ENCODE measurements at regions not wholly inside any gene's neighbourhood (a gene's known extent, or its start where the extent isn't known, plus 50 kb on each side); places are given as distances from the start of the nearest gene placed in this dataset.
"Not testable (repeated sequence)": the region's sequence is repeated elsewhere in the genome, so short reads cannot be mapped to it uniquely, and the experiment has no call there.

- TF ChIP-seq, protein P1, sequence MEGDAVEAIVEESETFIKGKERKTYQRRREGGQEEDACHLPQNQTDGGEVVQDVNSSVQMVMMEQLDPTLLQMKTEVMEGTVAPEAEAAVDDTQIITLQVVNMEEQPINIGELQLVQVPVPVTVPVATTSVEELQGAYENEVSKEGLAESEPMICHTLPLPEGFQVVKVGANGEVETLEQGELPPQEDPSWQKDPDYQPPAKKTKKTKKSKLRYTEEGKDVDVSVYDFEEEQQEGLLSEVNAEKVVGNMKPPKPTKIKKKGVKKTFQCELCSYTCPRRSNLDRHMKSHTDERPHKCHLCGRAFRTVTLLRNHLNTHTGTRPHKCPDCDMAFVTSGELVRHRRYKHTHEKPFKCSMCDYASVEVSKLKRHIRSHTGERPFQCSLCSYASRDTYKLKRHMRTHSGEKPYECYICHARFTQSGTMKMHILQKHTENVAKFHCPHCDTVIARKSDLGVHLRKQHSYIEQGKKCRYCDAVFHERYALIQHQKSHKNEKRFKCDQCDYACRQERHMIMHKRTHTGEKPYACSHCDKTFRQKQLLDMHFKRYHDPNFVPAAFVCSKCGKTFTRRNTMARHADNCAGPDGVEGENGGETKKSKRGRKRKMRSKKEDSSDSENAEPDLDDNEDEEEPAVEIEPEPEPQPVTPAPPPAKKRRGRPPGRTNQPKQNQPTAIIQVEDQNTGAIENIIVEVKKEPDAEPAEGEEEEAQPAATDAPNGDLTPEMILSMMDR (conservative IDR thresholded peaks at IDR 0.05): no peak
- H3K27ac ChIP-seq: no peak overlapping the region
Observed at GRCh38 chr12:102323799-102324198, 126.2 kb upstream of the PMCH start.

GRCh38 chr12:102322254-102322653, 124.6 kb upstream of the PMCH start:
- H3K27ac ChIP-seq: no peak overlapping the region
- TF ChIP-seq, protein P1 (conservative IDR thresholded peaks at IDR 0.05): no peak

DNA sequence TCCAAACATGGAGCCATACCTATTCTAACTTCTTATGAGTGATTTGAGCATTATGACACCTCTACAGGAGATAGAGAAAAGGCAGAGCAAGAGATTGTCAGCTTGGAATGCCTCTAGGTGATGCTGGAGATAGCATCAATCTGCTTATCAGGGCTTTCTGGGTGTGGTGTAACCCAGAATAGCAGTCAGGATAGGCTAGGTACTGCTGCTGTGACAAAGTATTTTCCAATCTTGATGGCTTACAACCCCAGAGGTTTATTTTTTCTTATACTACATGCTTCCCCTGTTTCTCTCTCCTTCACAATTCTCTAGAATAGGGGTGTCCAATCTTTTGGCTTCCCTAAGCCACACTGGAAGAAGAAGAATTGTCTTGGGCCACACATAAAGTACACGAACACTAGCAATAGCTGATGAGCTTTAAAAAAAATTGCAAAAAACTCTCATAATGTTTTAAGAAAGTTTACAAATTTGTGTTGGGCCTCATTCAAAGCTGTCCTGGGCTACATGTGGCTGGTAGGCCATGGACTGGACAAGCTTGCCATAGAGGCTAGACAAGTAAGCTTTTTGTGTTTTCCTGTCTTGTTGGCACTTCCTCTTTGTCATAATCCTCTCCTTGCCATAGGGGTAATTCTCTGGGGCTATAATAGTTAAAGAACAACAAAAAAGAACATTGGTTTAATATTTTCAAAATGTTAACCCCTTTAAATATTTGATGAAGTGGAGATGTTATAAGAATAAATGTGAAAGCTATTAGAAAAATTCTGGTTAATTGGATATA, 123.9 kb upstream of the PMCH start:
- TF ChIP-seq, protein P1 (conservative IDR thresholded peaks at IDR 0.05): no peak
- H3K27ac ChIP-seq: no peak overlapping the region

DNA sequence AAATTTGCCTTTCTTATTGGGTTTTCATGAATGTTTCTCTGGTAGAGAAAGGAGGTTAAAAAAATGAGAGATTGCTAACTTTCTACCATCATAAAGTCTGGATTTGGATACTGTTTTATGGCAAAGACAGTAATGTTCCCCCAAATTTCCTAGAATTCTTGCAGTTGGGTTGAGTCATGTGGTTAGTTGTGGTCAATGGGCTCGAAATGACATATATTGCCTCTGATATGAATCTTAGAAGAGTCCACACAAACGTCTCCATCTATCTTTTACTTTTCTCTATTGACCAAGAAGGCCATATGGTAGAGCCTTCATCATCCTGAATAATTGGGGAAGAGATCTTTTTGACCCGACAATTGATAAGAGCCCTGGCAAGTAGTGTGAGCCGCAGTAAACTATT, 119.5 kb upstream of the PMCH start:
- H3K27ac ChIP-seq: no peak overlapping the region
- TF ChIP-seq, protein P1 (conservative IDR thresholded peaks at IDR 0.05): no peak

DNA sequence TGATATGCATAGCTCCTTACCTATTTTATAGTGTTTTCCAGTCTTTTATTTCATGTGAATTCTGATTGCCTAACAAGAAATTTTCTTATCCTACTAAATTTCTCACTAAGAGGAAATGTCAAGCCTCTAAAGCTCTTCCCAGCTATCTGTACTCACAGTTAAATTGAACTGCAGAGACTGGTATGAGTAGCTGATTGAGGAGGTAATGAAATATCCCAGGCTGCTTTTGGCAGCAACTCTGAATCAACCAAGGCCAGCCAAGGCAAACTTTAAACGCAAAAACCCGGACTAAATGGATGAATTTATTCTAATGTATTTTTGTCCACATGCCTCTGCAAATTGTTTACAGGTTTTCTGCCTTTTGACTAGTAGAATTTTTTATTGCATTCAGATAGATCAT, 119.1 kb upstream of the PMCH start:
- H3K27ac ChIP-seq: no peak overlapping the region
- TF ChIP-seq, protein P1 (conservative IDR thresholded peaks at IDR 0.05): no peak

- TF ChIP-seq, protein P1 (conservative IDR thresholded peaks at IDR 0.05): no peak
Observed at GRCh38 chr12:102314821-102315220, 117.2 kb upstream of the PMCH start.

DNA sequence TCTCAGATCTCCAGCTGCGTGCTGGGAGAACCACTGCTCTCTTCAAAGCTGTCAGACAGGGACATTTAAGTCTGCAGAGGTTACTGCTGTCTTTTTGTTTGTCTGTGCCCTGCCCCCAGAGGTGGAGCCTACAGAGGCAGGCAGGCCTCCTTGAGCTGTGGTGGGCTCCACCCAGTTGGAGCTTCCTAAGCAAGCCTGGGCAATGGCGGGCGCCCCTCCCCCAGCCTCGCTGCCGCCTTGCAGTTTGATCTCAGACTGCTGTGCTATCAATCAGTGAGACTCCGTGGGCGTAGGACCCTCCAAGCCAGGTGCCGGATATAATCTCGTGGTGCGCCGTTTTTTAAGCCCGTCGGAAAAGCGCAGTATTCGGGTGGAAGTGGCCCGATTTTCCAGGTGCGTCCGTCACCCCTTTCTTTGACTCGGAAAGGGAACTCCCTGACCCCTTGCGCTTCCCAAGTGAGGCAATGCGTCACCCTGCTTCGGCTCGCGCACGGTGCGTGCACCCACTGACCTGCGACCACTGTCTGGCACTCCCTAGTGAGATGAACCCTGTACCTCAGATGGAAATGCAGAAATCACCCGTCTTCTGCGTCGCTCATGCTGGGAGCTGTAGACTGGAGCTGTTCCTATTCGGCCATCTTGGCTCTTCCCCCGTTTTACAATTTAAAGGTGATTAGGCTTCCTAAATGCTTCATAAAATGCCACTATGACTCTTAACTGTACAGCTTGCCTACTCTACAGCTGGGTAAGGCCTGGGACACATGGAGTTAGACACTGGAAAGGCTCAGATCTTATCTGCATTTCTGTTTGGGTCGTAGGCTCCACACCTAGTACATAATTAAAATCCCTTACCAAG, 115.7 kb upstream of the PMCH start:
- H3K27ac ChIP-seq: not testable (repeated sequence)

More at GRCh38 chr12:102314821-102315220, 117.2 kb upstream of the PMCH start:
- H3K27ac ChIP-seq: no peak overlapping the region

Measured in VCaP (cell line).